GM19328 (cell line): ENCODE measurements at regions not wholly inside any gene's neighbourhood (a gene's known extent, or its start where the extent isn't known, plus 50 kb on each side); places are given as distances from the start of the nearest gene placed in this dataset.
A peak's percentile ranks its signal among the peaks of the same experiment; 100 is the strongest.

Experiments
- ATAC-seq: cut with Tn5 transposase; IDR thresholded peaks from one replicate; pipeline ENCODE4 v1.9.1; 2021; ENCODE audit warnings: mild to moderate bottlenecking, moderate library complexity; ENCODE audit not compliant: unreplicated experiment

GRCh38 chr12:126768517-126768916 is 1498.5 kb upstream of the TMEM132C start:
- no peak for ATAC-seq

GRCh38 chr12:126770188-126770587 is 1496.8 kb upstream of the TMEM132C start:
- no peak for ATAC-seq

- ATAC-seq, result peak; percentile 74
Observed at GRCh38 chr12:126772171-126772864, 1494.7 kb upstream of the TMEM132C start.

- ATAC-seq, result no peak
Observed at GRCh38 chr12:126773012-126773411, 1494.0 kb upstream of the TMEM132C start.

GRCh38 chr12:126773491-126773890 is 1493.5 kb upstream of the TMEM132C start:
- no peak for ATAC-seq

- ATAC-seq, result no peak
Observed at GRCh38 chr12:126776026-126776655, 1490.8 kb upstream of the TMEM132C start.

GRCh38 chr12:126780343-126780742 is 1486.6 kb upstream of the TMEM132C start:
- ATAC-seq, result no peak

- no peak for ATAC-seq
Observed at GRCh38 chr12:126781593-126781992, 1485.4 kb upstream of the TMEM132C start.

GRCh38 chr12:126782083-126782482 is 1484.9 kb upstream of the TMEM132C start:
- no peak for ATAC-seq

- ATAC-seq, result no peak
Observed at GRCh38 chr12:126784328-126784921, 1482.5 kb upstream of the TMEM132C start.

- ATAC-seq, result no peak
Observed at GRCh38 chr12:126789963-126790362, 1477.0 kb upstream of the TMEM132C start.

GRCh38 chr12:126791122-126791521 is 1475.8 kb upstream of the TMEM132C start:
- ATAC-seq, result no peak

GRCh38 chr12:126792411-126792810 is 1474.6 kb upstream of the TMEM132C start:
- ATAC-seq, result no peak

- no peak for ATAC-seq
Observed at GRCh38 chr12:126797525-126797924, 1469.4 kb upstream of the TMEM132C start.

- ATAC-seq, result no peak
Observed at GRCh38 chr12:126798449-126798848, 1468.5 kb upstream of the TMEM132C start.

- ATAC-seq, result no peak
Observed at GRCh38 chr12:126807312-126807865, 1459.6 kb upstream of the TMEM132C start.

- ATAC-seq, result no peak
Observed at GRCh38 chr12:126811391-126811790, 1455.6 kb upstream of the TMEM132C start.

- ATAC-seq, result no peak
Observed at GRCh38 chr12:126819554-126819953, 1447.4 kb upstream of the TMEM132C start.

GRCh38 chr12:126830778-126831680 is 1435.9 kb upstream of the TMEM132C start:
- no peak for ATAC-seq

GRCh38 chr12:126837697-126838096 is 1429.3 kb upstream of the TMEM132C start:
- ATAC-seq, result no peak
